Kidney (tissue), 13 donors: ENCODE measurements at regions not wholly inside any gene's neighbourhood (a gene's known extent, or its start where the extent isn't known, plus 50 kb on each side); places are given as distances from the start of the nearest gene placed in this dataset.

Experiments
- DNase-seq, 5 donors: peaks; one replicate each; pipeline ENCODE4 v3.0.0-alpha.2; 2013 to 2020
- FAIRE-seq: peaks from 2 replicates; lab custom pipeline; 2012; peaks lifted over from hg19 to GRCh38; lab: Jason Lieb, UNC
- H3K27ac ChIP-seq, 2 donors: one replicate each; pipeline ENCODE4 v1.7.0; 2013; ENCODE audit warnings: low read depth in 2 of 2, low read length in 2 of 2, inconsistent platforms in 1 of 2
- H3K27me3 ChIP-seq: one replicate; pipeline ENCODE4 v1.7.1; 2013; ENCODE audit warnings: low read length, inconsistent platforms; ENCODE audit not compliant: control insufficient read depth, insufficient read depth
- H3K36me3 ChIP-seq, 3 donors: one replicate each; pipeline versions ENCODE4 v1.7.0 to v1.7.1; 2013; ENCODE audit warnings: low read length in 3 of 3, control low read depth in 1 of 3, inconsistent platforms in 1 of 3; ENCODE audit not compliant: insufficient read depth in 3 of 3, control insufficient read depth in 2 of 3
- H3K4me1 ChIP-seq, 3 donors: one replicate each; pipeline versions ENCODE4 v1.7.0 to v1.7.1; 2013; ENCODE audit warnings: low read length in 3 of 3, inconsistent platforms in 1 of 3, low read depth in 1 of 3; ENCODE audit not compliant: control insufficient read depth in 2 of 3, insufficient read depth in 2 of 3
- H3K4me3 ChIP-seq, 3 donors: one replicate each; pipeline versions ENCODE4 v1.7.0 to v1.8.1; 2013; ENCODE audit warnings: low read length in 3 of 3, control low read depth in 1 of 3, inconsistent platforms in 1 of 3
- H3K9ac ChIP-seq, 3 donors: one replicate each; pipeline versions ENCODE4 v1.7.0 to v1.7.1; 2013; ENCODE audit warnings: low read length in 3 of 3, control low read depth in 1 of 3, inconsistent platforms in 1 of 3
- H3K9me3 ChIP-seq, 3 donors: one replicate each; pipeline versions ENCODE4 v1.7.0 to v1.7.1; 2013; ENCODE audit warnings: low read length in 3 of 3, control low read depth in 1 of 3, inconsistent platforms in 1 of 3; ENCODE audit not compliant: control insufficient read depth in 2 of 3, insufficient read depth in 1 of 3
- intact Hi-C: fragments of 100-400 bp; cut with DNase I; formaldehyde crosslinking; loops from one replicate; pipeline ENCODE4 v1.11.1; 2022
- TF ChIP-seq, protein P1 (sequence below): IDR thresholded peaks from 3 replicates; pipeline ENCODE4 v1.5.1; 2012; ENCODE audit warnings: mild to moderate bottlenecking, moderate library complexity, borderline replicate concordance; ENCODE audit not compliant: insufficient read depth; ENCODE audit errors: extremely low read depth
- donor health status: control.
- donor health status: control.
- donor health status: control.
- donor health status: control.
- donor health status: control.
- donor health status: DM: yes; HTN: yes; CAD: no.
- donor health status: Normal renal cell carcinoma (clear cell type).

DNA sequence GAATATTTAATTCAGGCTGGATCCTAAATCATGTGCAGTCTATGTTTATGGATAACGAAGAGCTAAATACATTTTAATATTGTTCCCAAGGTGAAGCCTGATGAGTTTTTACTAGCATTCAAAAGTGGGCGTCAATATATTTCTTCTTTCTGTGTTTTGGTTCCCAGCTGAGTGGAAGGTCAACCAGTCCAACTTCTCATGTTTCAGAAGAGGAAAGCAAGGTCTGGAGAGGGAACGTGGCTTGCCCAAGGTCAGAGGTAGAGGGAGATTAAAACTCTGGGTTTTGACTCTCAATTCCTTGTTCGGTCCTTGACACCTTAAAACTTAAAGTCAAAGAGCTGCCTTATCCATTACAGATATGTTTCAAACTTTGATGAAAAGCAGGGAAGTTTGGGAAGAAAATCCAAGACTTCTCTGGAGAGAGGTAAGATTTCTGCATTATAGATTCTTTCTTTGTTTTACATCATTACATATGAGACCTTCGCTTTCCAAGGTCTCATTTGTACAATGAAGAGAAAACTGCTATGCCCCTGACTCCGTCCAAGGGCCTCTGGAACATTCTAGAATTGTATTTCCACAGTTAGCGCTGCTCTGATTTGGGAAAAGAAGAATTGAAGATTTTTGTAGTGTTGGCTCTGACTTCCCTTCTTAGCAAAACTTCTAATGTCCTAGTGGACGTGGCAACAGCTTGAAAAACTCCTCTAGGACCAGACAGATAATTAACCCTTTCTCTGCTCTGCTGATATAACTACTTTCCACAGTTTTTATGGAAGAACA lies 57.7 kb upstream of the HES1 start:
- Histone ChIP-seq H3K9me3 (no peaks in the 10 kb centered on the region), H3K4me3 (no peak overlapping the region), H3K4me1 (peaks cover 0 to 6% (median 0%) of the 10 kb centered on the region in 3 donors), H3K9ac (no peak overlapping the region), H3K36me3 (no peaks in the 10 kb centered on the region), H3K27ac (no peak overlapping the region), H3K27me3 (no peaks in the 10 kb centered on the region)
- DNase-seq (peak in 2 of 5 donors; percentile 24 to 51), FAIRE-seq (no peak)
- intact Hi-C loops = no loop called here
- TF ChIP-seq, protein P1, sequence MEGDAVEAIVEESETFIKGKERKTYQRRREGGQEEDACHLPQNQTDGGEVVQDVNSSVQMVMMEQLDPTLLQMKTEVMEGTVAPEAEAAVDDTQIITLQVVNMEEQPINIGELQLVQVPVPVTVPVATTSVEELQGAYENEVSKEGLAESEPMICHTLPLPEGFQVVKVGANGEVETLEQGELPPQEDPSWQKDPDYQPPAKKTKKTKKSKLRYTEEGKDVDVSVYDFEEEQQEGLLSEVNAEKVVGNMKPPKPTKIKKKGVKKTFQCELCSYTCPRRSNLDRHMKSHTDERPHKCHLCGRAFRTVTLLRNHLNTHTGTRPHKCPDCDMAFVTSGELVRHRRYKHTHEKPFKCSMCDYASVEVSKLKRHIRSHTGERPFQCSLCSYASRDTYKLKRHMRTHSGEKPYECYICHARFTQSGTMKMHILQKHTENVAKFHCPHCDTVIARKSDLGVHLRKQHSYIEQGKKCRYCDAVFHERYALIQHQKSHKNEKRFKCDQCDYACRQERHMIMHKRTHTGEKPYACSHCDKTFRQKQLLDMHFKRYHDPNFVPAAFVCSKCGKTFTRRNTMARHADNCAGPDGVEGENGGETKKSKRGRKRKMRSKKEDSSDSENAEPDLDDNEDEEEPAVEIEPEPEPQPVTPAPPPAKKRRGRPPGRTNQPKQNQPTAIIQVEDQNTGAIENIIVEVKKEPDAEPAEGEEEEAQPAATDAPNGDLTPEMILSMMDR = no peak

DNA sequence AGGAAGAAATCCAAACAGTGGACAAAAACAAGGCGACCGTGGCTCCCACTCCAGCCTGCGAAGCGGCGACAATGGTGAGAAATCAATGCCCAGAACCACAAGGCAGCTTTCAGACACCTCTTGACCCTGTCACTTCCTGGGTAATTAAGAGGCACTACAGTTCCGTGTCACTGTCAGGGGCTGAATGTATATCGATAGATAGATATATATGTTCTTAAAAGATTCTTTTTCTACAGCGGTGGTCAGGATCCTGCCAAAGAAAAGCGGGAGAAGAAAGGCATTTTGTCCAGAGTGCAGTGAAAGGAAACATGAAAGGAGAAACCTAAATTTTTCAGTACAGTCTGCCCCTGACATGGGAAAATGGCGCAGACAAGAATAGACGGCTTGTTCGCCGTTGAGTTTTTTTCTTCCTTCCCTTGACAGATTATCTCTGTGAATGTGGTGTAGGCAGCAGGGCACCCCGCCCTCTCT lies 56.2 kb upstream of the HES1 start:
- H3K4me1 ChIP-seq = peaks cover 0 to 6% (median 0%) of the 10 kb centered on the region in 3 donors
- H3K9me3 ChIP-seq = no peaks in the 10 kb centered on the region
- no peak overlapping the region for H3K9ac ChIP-seq
- no peak for FAIRE-seq
- H3K4me3 ChIP-seq = no peak overlapping the region
- DNase-seq = peak in 2 of 5 donors; percentile 42
- no peaks in the 10 kb centered on the region for H3K36me3 ChIP-seq
- no peaks in the 10 kb centered on the region for H3K27me3 ChIP-seq
- H3K27ac ChIP-seq = no peak overlapping the region
- TF ChIP-seq, protein P1 = no peak
- intact Hi-C loops = no loop called here

DNA sequence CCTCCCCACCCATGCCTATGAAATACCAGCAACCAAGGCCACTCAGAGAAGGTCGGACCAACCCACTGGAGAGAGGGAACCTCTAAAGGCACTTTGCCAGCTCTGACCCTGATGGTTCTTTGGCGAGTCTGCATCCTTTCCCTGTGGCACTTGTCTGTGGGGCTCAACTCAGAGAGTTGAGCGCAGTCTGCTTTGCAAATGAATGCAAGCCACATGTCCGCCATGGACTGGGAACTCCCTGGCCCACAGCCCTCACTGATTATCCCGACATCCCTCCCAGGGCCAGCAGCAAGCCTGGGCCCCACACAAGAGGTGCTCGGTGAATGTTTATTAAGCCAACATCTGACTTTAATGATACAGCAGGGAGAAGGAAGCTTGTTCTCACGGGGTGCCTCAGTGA lies 55.5 kb upstream of the HES1 start:
- DNase-seq = no peak
- Histone ChIP-seq H3K4me3 (no peak overlapping the region), H3K9ac (no peak overlapping the region), H3K36me3 (no peaks in the 10 kb centered on the region), H3K4me1 (peaks cover 0 to 6% (median 0%) of the 10 kb centered on the region in 3 donors), H3K9me3 (no peaks in the 10 kb centered on the region), H3K27ac (no peak overlapping the region), H3K27me3 (no peaks in the 10 kb centered on the region)
- intact Hi-C loops = no loop called here
- FAIRE-seq = no peak
- TF ChIP-seq, protein P1 = no peak
